SK-N-SH (cell line): ENCODE measurements at regions not wholly inside any gene's neighbourhood (a gene's known extent, or its start where the extent isn't known, plus 50 kb on each side); places are given as distances from the start of the nearest gene placed in this dataset.

Experiments
- MXI1 ChIP-seq: IDR thresholded peaks from 2 replicates; pipeline ENCODE4 v1.6.1; 2012; ENCODE audit warnings: mild to moderate bottlenecking, low read depth, low read length, improper control_type of control experiment
- RAD21 ChIP-seq: IDR thresholded peaks from 2 replicates; pipeline ENCODE4 v1.6.1; 2012; ENCODE audit warnings: mild to moderate bottlenecking, low read length
- TAF1 ChIP-seq: IDR thresholded peaks from 2 replicates; pipeline ENCODE4 v1.6.1; 2012; ENCODE audit warnings: low read depth, mild to moderate bottlenecking, low read length, moderate library complexity, borderline replicate concordance
- YY1 ChIP-seq: IDR thresholded peaks from 2 replicates; pipeline ENCODE4 v1.4.0; 2012; ENCODE audit warnings: low read depth, mild to moderate bottlenecking
- TF ChIP-seq, protein P1 (sequence below): fragments of 200-600 bp; sonication (generic); IDR thresholded peaks from 2 replicates; pipeline ENCODE4 v1.6.1; 2017; ENCODE audit warnings: antibody characterized with exemption, mild to moderate bottlenecking, moderate library complexity

DNA sequence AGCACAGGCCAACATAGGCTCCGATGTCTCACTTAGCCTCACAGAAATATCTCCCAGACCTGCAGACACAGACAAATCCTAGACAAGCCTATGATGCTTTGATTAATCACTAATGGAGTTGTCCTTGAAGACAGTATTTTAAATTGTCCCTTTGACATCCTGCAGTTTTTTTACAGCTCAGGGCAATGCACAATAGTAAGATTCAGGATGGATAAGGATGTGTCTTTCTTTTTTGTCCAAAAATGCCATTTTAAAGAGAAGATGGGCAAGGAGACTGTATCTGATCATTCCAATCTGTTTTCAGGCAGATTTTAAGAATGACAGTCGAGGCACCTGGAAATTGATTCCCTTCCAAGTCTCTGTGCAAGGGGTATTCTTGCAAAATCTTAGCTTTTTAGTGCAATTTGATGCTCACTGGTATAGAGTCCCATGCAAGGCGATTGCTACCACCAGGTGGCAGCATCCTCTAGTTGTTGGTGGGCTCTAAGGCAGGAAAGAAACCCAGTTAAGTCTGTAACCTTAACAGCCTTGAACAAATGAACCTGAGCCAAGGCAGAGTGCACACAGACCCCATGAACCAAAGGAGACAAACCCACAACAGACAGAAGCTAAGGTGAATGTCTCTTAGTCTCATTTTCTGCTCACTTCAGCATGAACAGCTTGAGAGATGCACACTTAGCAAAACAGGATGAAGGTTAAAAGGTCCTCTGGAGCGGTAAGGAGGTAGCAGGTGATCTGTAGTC is 51.2 kb upstream of the MINAR1 start:
- TF ChIP-seq YY1 (no peak), TAF1 (no peak), MXI1 (no peak), RAD21 (peak; percentile 95)
- TF ChIP-seq, protein P1, sequence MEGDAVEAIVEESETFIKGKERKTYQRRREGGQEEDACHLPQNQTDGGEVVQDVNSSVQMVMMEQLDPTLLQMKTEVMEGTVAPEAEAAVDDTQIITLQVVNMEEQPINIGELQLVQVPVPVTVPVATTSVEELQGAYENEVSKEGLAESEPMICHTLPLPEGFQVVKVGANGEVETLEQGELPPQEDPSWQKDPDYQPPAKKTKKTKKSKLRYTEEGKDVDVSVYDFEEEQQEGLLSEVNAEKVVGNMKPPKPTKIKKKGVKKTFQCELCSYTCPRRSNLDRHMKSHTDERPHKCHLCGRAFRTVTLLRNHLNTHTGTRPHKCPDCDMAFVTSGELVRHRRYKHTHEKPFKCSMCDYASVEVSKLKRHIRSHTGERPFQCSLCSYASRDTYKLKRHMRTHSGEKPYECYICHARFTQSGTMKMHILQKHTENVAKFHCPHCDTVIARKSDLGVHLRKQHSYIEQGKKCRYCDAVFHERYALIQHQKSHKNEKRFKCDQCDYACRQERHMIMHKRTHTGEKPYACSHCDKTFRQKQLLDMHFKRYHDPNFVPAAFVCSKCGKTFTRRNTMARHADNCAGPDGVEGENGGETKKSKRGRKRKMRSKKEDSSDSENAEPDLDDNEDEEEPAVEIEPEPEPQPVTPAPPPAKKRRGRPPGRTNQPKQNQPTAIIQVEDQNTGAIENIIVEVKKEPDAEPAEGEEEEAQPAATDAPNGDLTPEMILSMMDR: peak; percentile 95
